Vagina (tissue), 2 donors: ENCODE measurements at regions not wholly inside any gene's neighbourhood (a gene's known extent, or its start where the extent isn't known, plus 50 kb on each side); places are given as distances from the start of the nearest gene placed in this dataset.

Source experiments
- CTCF ChIP-seq, 3 experiments: fragments of 450-650 bp in 2 of 3; fragments of 200-600 bp in 1 of 3; sonication (generic) in 1 of 3; IDR thresholded peaks; one replicate each; pipeline ENCODE4 v1.5.1; 2017 to 2019; ENCODE audit warnings: antibody characterized with exemption in 3 of 3, mild to moderate bottlenecking in 2 of 3, moderate library complexity in 2 of 3
- POLR2AphosphoS5 ChIP-seq, 2 donors: sonication (generic); formaldehyde crosslinking; IDR thresholded peaks; one replicate each; pipeline ENCODE4 v1.9.0; 2017; ENCODE audit warnings: antibody characterized with exemption in 2 of 2, mild to moderate bottlenecking in 2 of 2, low read depth in 1 of 2; ENCODE audit not compliant: insufficient read depth in 1 of 2

GRCh38 chr10:28250782-28251181, 52.1 kb downstream of the MPP7 start:
- peak in 2 of 3 experiments; percentile 24 to 32 for TF ChIP-seq CTCF (IDR thresholded peaks at IDR 0.05)
- peak in 1 of 2 donors; percentile 16 for TF ChIP-seq POLR2AphosphoS5 (IDR thresholded peaks at IDR 0.05; ENCODE audit: insufficient read depth in 1 of 2, low read depth in 1 of 2)
